HCEC 1CT (cell line): ENCODE measurements at regions not wholly inside any gene's neighbourhood (a gene's known extent, or its start where the extent isn't known, plus 50 kb on each side); places are given as distances from the start of the nearest gene placed in this dataset.

Experiments
- DNase-seq: peaks from one replicate; pipeline ENCODE4 v3.0.0-alpha.2; 2017

DNA sequence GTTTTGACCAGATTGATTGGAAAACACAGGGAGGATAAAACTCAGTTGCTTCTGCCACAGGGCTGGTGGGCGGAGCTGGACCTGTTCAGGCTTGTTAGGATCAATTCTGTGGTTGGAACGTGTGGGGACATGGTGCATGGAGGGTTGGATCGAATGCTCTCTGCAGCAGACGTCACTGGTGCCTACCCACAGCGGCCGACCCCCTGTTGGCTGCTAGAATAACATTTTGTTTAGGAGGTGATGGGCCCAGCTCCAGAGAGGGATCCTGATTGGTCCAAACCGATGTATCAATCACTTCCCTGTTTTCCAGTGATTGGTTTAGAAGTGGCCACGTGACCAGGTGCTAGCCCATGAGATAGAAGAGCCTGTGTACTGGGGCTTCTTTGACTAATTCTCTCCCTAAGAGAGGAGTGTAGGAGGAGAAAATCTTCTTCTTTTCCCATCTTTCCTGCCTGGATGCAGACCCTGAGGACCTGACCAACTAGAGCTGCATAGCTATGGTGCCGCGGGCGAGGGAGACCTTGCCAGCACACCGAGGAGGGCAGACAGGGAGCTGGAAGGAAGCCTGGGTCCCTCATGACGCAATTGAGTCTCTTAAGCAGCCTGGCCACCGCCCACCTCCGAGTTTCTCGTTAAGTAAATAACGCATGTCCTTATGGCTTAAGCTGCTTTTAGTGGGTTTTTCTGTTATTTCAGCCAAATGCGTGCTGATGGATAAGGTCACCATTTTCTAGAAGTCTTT lies 163.5 kb downstream of the AACS start:
- DNase-seq, result no peak

DNA sequence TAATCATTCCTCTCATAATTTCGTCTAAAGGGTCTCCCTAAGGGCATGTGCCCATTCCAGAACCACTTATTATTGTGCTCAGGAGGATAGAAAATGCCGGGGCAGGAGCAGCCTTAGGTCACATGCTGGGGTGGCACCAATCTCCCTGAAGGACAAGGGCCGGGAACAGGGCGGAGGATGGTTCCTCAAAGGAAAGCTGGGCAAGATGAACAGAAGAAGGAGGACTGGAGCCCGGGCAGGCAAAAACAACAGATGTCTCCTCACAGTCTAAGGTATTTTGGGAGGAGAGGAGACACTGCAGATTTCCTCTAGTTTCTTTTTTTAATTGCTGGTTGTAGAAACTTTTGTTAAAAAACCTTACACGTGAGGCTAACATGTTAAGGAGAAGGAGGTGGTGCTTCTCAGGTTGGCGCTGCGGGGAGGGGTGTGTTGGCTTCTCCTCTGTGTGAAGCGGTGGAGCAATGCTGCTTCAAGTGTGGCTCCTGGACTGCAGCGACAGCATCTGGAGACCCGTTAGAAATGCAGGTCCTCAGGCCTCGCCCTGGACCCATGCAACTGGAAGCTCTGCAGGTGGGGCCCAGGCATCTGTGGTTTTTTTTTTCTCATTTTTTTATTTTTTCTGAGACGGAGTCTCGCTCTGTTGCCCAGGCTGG lies 164.8 kb downstream of the AACS start:
- no peak for DNase-seq

DNA sequence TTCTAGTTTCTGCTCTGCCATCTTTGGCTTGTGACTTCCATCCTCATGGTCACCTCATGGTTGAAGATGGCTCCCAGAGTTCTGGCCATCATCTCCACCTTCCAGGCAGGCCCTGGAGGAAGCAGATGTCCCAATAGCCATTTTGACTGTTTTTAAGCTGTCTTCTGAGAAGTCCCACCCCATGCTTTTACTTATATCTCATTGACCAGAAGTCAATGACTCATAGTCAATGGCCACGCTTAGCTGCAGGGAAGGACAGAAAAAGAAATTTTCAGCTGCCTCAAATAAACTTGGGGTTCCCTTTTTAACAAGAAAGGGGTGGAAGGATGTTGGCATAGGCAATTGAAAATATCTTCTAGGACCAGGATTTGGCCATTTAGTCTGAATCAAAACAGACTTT lies 168.1 kb downstream of the AACS start:
- DNase-seq, result no peak

- no peak for DNase-seq
Measured at GRCh38 chr12:125239563-125239962, 174.3 kb downstream of the AACS start.

- no peak for DNase-seq
Measured at GRCh38 chr12:125240717-125241116, 175.5 kb downstream of the AACS start.

GRCh38 chr12:125243811-125244210 lies 178.6 kb downstream of the AACS start:
- DNase-seq, result no peak

DNA sequence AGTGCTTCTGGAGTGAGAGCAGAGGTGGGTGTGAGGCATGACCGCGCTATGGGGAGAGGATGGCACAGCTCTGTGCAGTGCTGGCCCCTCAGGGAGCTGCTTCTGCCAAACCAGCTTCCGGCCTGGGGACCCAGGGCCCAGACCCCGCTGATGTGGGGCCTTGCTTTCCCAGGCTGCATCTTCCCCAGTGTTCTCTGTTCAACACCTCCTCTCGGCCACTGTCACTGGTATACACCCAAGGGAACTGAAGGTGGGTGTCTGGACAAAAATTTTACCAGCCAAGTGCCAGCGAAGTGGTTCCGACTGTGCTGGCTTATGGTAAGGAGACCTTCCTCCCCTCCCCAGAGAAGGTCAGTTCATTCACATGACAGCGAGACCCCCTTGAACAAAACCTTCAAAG lies 179.1 kb downstream of the AACS start:
- DNase-seq, result no peak

GRCh38 chr12:125245581-125246557 lies 180.6 kb downstream of the AACS start:
- DNase-seq, result no peak

GRCh38 chr12:125247477-125247876 lies 182.2 kb downstream of the AACS start:
- DNase-seq, result no peak

DNA sequence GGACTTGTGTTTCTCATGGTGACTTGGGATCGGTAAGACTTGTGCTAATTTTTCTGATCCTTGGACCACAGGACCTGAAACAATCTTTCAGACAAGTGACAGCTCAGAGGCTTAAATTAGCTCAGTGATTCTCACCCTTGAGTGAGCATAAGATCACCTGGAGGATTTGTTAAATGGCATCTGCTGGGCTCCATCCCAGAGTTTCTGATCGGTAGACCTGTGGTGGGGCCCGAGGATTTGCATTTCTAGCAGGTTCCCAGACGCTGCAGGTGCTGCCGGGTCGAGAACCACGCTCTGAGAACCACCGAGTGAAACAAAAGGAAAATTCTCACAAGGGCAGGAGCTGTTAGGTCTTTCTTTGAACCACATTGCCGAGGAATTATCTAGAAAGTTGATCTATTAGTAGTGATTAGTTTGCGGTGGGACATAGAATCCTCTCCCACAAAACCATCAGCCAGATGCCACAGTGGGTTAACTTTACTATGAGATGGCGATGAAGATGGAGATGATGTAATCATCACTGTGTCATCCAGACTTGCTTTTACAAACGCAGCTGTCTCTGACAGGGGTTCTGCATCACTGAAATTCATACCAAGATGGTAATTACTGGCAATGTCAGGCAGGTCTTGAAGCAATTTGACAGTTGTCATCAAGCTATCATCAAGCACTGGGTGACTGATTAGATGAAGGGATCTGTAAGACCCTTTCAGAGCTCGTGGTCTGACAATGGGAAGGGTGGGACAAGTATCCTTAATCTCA lies 184.0 kb downstream of the AACS start:
- no peak for DNase-seq

GRCh38 chr12:125249932-125250331 lies 184.7 kb downstream of the AACS start:
- DNase-seq, result no peak

DNA sequence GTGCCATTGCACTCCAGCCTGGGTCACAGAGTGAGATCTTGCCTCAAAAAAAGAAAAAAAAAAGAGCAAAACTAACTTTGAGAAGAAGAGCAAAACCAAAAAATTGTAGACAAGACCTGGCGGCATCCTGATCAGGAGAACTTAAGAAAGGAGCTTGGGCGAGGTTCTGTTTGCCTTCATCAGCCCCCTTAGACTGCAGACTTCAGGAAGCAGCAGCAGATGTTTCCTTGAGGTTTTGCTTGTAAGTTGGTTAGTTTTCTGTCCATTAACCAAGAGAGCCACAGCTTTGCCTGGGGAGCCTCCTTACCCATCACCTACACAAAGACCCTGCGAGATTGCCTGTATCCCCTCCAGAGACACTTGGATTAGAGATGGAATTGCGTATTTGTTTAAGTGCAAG lies 189.0 kb downstream of the AACS start:
- no peak for DNase-seq

- DNase-seq, result no peak
Measured at GRCh38 chr12:125254856-125255255, 189.6 kb downstream of the AACS start.

DNA sequence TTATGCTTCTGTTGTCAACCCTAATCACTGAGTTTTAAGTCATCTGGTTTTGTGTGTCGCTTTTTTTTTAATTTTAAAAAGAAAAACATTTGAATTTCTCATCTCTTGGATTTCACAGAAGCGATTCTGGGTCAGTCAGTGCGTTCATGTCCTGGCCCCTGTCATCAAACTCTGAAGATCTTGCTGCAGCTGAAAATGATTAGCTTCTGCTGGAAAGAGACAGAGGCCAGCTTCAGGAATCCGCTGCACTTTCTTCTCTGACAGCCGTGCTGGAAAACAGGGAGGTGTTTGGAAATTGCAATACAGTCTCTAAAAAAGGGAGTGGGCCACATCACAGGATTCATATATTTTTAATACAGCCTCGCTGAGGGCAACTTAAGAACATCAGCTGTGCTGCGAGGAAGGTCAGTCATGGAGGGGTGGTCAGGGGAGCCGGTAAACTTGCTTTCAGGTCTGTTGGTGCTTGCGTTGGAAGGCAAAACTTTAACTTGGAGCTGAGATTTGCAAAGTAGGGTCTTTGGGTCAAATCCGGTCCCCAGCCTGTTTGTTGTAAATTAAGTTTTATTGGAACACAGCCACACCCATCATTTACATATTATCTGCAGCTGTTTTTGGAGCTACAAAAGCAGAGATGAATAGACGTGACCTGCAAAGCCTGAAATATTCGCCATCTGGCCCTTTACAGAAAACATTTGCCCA lies 190.8 kb downstream of the AACS start:
- no peak for DNase-seq

- no peak for DNase-seq
Measured at GRCh38 chr12:125256634-125256936, 191.3 kb downstream of the AACS start.

DNA sequence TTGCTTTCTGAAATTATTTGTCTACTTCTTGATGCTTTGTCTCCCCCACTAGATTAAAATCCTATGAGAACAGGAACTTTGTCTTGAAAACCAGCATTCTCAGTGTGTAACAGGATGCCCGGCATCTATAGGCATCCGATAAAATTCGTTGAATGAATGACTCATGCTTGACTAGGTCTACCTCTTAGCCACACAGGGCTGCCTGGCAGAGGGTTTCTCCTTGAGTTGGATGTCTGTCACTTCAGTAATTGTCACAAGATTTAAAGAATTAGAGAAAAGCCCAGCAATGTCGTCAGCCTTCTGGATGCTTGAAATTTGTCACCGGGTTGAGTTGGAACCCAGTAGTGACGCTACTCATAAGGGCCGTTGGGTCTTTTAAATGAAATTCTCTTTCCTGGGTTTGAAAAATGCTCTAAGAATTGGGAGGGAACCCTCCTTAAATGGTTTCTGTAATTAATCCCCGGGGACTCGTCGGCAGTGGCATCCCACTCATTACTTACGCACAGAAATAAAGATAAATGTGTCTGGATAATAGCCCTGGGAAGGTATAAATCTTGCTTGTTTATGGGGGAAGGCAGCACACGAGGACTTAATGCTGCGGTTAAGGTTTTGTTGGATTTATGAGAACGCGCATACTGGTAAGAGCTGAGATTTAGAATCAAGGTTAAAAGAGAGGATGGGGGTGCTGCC lies 194.1 kb downstream of the AACS start:
- no peak for DNase-seq

GRCh38 chr12:125262851-125263250 lies 197.6 kb downstream of the AACS start:
- no peak for DNase-seq

GRCh38 chr12:125263385-125263784 lies 198.2 kb downstream of the AACS start:
- DNase-seq, result no peak

GRCh38 chr12:125267114-125267513 lies 201.9 kb downstream of the AACS start:
- DNase-seq, result no peak

- DNase-seq, result no peak
Measured at GRCh38 chr12:125269276-125269675, 204.0 kb downstream of the AACS start.

- DNase-seq, result no peak
Measured at GRCh38 chr12:125271892-125272291, 206.7 kb downstream of the AACS start.
